ENCODE measurements at regions not wholly inside any gene's neighbourhood (a gene's known extent, or its start where the extent isn't known, plus 50 kb on each side); places are given as distances from the start of the nearest gene placed in this dataset.

DNA sequence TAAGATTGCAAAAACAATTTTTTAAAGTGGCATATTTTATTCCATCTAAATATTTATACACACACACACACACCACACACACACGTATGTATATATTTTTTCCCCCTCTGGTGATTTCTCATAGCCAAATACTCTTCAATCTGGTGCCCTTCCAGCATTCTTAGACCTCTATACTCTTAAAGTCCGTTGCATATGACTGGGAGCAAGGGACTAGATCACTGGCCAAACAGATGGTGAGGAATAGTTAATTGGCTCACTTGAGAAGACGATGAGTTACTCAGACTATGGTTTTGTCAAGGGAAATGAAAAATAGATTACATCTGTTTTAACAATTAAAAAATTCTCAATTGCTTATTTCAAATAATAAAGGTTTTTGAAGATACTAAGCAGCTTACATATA lies 512.5 kb upstream of the LRRTM4 start:
- FAIRE-seq: no peak

DNA sequence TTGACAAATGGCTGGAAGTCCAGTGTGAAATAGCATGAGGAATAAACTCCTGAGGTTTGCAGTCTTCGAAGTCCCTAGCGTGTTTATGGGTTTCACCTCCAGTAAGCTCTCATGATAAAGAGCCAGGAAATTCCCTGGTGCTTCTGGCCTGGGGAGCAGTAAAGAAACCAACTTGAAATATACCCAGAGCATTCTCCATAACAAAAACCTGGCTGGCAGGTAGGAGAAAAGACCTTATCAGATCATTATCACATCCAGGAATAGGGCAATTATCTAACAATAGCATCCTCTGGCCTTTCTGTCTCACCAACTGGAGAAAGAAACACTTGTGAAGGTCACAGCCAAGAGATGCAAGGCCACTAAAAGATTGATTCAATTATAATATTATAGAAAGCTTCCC lies 513.6 kb upstream of the LRRTM4 start:
- FAIRE-seq: no peak

DNA sequence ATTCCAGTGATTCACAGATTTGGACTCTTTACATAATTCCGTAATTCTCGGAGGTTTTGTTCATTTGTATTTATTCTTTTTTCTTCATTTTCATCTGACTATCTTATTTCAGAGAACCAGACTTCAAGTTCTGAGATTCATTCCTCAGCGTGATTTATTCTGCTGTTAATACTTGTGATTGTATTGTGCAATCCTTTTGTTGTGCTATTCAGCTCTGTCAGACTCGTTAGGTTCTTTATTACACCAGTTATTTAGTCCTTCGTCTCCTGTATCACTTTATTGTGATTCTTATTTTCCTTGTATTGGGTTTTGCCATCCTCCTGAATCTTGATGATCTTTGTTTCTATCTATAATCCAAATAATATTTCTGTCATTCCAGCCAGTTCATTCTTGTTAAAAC lies 529.3 kb upstream of the LRRTM4 start:
- FAIRE-seq: no peak

DNA sequence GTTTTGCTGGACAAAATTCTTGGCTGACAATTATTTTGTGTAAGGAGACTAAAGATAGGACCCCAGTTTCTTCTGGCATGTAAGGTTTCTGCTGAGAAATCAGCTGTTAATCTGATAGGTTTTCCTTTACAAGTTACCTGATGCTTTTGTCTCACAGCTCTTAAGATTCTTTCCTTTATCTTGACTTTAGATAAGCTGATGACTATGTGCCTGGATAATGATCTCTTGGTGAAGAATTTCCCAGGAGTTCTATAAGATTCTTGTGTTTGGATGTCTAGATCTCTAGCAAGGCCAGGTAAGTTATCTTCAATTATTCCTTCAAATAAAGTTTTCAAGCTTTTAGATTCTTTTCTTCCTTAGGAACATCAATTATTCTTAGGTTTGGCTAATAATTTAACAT lies 534.8 kb upstream of the LRRTM4 start:
- FAIRE-seq: no peak

DNA sequence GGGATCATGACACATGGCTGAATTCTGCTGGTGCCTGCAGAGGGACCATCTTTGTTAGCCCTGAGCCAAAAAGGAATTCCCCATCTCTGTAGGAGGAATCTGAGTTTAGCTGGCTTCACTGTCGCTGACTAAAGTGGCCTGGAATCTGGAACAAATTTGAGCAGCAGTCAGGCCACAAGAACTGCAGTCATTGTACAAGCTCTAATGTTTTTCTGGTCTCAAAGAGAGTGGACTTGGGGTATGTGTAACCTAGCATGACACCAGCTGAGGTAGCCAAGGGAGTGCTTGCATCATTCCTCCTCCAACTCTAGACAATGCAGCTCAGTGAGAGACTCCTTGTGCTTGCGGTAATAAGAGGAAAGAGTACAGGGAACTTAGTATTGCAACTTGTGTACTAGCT lies 539.1 kb upstream of the LRRTM4 start:
- FAIRE-seq: no peak

DNA sequence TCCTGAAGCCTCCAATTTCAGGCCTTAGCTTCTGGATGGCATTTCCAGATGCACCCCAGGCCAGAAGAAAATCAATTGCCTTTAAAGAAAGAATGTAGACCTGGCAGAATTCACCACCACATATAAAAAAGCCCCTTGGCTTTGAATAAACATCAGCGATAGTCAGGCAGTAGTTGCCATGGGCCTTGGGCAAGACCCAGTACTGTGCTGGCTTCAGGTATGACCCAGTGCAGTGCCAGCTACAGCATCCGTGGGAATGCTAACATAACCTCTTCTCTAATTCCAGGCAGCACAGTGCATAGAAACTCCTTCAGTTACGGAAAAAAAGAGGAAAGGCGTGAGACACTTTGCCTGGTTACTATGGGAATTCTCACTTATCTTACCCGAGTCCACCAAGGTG lies 539.6 kb upstream of the LRRTM4 start:
- no peak for FAIRE-seq

DNA sequence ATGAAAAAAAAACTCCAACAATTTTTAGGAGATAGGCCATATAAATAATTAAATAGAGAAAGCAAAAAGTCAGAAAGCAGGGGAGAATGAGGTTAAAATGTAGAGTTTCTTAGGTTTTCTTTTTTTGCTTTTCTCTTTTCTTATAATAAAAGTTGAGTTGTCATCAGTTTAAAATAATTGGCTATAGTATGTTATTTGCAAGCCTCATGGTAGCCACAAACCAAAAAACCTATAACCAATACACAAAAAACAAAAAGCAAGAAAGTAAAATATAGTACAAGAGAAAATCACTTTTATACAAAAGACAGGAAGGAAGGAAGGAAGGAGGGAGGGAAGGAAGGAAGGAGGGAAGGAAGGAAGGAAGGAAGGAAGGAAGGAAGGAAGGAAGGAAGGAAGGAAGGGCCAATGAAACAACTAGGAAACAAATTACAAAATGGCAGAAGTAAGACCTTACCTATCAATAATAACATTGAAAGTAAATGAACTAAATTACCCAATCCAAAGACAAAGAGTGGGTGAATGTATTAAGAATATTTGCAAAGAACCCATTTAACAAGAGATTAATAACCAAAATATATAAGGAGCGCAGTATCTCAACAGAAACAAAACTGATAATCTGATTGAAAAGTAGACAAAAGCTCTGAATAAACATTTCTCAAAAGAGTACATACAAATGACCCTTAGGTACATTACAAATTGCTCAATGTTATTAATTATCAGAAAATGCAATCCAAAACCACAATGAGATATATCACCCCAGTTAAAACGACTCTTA lies 541.3 kb upstream of the LRRTM4 start:
- FAIRE-seq: no peak

DNA sequence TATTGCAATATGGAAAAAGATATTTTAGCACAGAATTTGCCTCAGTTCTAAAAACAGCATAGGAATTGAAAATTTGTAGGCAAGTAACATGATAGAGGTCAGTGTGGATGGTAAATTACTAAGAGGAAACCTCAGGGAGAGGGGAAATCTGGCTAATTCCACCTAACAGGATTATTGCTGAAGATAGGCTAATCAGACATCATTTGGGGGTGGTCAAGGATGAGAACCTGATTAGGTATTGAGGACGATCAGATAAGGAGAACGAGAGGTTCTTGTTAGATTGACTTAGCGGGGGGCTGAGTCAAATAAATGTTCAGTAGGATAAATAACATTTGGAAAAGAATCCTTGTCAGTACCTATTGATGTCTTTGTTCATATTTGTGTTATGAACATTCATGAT lies 543.2 kb upstream of the LRRTM4 start:
- no peak for FAIRE-seq

DNA sequence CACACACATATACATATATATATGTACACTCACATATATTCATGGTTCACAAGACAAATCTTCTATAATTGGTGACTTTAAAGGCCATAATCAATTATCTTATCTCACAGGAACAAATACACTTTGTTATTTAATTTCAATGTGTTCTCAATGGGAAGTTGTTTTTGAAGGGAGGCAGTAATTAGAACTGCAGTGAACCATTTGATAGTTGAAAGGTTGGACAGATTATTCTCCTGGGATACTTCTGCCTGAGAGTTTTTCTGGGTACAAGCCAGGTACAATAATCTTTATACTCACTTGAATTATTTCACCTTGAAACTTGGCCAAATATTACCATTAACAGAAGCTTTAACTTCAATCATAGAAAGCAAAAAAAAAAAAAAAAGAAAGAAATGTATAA lies 546.6 kb upstream of the LRRTM4 start:
- no peak for FAIRE-seq

DNA sequence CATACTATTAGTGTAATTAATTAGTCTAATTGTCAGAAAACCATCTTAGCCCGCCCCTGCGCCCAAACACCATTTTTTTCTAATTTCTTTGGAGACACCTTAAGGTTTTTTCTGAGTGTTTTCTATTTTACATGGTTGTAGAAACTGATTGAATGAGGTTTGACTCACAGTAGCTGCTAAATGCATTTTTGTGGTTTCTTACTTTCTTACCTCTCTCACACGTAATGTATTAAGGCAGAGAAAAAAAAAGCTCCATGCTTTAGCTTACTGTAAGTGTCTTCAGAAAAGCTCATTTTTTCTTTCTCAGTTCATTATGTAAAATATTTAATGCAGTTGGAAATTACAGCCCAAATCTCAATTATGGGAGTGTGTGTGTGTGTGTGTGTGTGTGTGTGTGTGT lies 548.5 kb upstream of the LRRTM4 start:
- FAIRE-seq: no peak

DNA sequence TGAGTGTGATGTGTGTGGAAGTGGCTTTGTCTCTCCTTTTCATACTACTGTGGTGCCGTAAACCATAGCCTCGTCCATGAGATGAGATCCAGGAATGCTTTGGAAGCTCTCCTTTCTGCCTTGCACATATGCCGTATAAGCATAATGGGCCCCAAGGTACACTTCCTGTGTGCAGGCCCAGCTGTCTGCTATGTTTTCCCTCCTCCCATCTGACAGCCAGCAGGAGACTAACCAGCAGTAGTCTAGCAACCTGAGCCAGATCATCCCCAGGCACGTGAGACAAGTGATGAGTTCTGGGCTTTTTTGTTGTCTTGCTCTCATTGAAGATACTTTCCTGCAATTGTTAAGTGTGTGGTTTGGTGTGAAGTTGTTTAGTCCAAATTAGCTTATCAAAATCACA lies 555.5 kb upstream of the LRRTM4 start:
- no peak for FAIRE-seq

DNA sequence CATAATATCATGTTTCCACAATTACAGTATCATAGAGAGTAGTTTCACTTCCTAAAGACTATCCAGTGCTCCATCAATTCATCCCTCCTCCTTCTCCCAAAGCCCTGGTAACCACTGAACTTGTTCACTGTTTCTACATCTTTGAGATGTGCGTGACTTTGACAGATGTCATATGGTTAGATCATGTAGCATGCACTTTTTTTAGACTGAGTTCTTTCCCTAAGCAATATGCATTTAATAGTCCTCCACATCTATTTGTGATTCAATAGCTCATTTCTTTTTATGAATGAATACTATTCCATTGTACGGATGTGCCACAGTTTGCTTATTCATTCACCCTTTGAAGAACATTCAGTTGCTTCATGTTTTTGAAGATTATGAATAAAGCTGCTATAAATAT lies 560.4 kb upstream of the LRRTM4 start:
- no peak for FAIRE-seq

DNA sequence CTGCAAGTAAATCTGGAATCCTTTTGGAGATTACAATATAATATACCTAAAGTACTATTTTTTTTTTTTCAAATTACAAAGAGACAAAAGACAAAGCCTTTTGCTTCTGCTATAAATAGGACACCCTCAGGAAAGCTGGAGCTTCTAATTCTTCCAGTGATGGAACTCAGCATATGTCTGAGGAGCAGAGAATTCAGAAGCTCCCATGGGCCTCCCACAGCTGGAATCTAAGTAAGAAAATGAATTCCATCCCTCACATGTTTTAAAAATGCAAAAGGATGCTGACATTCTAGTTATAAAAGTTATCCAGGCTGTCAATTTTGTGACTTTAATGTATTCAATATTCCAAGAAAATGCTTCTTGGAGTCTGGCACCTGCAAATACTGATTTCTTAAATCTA lies 571.3 kb upstream of the LRRTM4 start:
- no peak for FAIRE-seq

DNA sequence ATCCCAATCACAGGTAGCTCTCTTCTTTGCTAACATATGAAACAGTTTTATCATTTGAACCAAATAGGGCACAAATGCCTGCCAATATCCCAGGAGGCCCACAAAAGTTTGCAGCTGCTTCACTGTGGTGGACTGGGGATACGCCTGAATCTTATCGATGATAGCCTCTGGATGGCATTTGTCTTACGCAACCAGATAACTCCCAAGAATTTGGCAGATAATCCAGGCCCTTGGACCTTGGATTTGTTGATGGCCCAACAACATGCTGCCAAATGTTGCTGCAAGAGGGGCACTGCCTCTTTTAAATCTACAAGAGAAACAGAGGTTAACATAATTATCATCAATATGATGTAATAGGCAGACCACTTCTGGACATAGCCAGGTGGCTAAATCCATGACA lies 587.1 kb upstream of the LRRTM4 start:
- no peak for FAIRE-seq

DNA sequence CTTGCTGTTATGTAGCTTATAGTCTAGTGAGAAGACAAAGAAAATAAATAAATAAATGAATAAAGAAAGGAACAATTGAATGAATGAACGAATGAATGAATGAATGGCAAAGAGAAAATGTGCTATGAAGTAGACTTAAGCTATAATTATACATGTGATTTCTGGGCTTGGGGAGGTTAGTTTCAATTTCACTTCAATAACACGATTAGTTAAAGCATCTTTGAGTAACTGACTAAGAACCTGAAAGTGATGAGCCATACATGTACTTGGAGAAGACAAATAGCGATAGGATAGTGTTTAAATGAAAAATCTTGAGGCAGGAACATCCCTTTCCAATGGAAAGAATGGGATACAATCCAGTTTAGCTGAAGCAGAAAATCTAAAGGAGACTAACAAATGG lies 593.1 kb upstream of the LRRTM4 start:
- FAIRE-seq: no peak

DNA sequence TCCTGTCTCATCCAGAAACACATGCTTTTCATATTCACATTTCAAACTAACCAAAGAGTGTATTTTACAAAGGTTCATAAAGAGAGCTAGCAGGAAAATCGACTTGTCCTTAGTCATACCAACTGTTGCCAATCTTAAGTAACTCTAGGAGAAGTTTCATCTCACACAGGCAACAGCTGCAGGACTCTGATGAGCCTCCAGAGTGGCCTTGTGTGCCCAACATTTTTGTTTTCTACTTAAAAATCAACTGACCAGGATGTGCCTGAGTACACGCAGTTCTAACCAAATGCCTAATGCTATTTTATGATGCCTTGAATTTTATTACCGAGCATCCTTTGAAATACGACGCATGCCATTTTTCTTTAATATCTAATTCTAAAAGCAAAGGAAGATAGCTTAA lies 595.9 kb upstream of the LRRTM4 start:
- FAIRE-seq: no peak

DNA sequence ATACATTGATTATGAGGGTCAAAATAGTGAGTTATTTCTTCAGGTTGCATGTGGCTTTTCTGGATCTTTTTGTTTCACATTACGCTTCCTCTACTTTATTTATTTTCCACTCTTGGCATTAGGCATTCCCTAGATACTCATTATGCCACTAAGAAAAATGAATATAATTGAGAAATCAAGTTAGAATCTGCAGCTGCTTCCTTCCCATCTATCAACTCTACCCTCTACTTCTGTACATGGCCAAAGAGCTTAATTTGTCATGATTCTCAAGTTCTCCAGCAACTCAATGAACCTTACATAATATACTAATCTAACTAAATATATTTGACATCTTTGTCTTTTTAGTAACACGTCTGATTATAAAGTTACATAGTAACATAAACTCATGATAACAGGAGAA lies 598.1 kb upstream of the LRRTM4 start:
- FAIRE-seq: no peak

DNA sequence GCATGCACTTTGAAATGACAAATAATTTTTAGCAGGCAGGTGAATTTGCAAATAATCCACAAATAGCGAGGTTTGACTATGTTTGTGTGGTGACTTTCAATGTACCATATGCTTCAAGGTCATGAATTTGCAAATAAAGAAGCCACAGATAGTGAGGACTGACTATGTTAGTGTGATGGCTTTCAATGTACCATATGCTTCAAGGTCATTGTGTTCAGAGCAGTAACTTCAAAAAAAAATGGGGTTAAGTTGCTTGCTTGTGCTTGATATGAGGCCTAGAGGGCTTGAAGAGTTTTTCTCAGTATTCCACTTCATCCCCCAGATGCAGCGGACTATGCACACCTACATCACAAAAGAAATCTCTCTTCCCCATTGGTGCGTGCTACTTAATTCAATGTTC lies 602.9 kb upstream of the LRRTM4 start:
- FAIRE-seq: no peak

DNA sequence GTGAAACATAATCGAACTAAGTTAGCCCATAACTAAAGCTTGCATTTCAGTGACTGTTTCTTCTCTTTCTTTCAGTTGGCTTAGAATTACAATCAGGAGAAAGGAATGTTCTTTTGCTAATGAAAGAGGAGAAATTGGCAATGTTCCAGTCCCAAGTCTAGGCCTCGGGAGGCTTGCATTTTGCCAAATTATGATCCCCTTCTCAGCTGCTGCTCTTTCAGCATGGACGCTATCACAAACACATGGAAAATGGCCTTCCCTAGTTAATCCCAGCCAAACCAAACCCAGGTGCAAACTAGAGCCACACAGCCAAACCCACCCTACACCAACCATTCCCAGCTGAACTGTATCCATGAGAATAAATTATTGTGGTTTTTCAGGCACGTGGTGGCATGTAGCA lies 605.2 kb upstream of the LRRTM4 start:
- no peak for FAIRE-seq

DNA sequence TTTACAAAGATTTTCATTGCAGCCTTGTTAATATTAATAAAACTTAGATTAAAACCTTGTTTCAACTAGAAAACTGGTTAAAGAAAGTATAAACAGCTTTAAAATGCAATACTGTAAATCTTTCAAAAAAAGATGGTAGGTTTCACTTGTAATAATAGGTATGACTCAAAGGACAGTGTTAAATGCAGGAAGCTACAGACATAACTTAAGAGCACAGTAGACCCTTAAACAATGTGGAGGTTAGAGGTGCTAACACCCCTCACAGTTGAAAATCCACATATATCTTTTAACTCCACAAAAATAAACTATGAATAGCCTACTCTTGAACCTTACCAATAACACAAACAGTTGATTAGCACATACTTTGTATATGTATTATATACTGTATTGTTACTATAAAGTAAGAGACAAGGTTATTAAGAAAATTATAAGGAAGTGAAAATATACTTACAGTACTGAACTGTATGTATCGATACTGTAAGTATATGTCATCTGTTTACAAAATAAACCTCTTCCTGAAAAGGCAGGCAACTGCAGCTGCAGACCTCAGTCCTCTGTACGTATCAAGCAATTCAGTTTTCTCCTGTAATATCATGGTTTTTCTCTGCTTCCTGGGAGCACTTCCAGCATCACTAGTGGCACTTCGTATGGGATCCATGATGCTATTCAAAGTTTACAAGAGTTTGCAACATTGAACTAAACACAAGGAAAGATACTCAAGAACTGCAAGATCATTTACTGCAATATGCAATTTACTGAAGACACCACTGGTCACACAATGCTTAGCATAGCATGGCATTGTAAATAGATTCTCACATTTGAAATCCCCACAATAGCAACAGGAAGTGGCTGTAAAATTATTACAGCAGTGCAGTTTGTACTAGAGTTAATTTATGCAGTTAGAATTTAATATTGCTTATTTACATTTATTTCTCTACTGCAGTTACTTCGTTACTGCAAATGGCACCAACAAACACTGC lies 610.5 kb upstream of the LRRTM4 start:
- FAIRE-seq: no peak

DNA sequence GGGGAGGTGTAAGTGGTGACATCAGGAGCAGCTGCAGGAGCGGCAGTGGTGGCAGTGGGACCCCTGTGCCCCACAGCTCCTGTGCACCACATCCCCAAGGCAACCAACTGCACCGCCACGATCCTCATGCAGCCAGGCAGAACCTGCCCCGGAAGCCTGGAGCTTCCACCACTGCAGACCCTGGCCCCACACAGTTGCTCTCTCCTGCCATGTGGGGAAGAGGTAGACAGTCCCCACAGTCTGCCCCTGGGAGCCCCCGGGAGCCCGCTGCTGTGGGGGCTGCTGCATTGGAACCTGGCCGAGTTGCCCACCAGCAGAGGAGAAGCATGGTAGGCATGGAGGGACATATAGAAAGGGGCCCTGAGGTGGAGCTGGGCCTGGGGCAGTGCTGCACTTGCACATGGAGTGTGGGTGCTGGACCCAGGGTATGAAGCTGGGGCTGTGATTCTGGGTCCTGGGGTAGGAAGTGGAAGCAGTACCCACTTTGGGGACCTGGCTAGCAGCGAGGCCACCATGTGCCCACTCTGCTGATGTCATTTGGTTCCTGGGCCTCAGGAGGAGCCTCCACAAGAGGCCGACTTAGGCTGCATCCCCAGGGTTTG lies 623.3 kb upstream of the LRRTM4 start:
- FAIRE-seq: no peak

DNA sequence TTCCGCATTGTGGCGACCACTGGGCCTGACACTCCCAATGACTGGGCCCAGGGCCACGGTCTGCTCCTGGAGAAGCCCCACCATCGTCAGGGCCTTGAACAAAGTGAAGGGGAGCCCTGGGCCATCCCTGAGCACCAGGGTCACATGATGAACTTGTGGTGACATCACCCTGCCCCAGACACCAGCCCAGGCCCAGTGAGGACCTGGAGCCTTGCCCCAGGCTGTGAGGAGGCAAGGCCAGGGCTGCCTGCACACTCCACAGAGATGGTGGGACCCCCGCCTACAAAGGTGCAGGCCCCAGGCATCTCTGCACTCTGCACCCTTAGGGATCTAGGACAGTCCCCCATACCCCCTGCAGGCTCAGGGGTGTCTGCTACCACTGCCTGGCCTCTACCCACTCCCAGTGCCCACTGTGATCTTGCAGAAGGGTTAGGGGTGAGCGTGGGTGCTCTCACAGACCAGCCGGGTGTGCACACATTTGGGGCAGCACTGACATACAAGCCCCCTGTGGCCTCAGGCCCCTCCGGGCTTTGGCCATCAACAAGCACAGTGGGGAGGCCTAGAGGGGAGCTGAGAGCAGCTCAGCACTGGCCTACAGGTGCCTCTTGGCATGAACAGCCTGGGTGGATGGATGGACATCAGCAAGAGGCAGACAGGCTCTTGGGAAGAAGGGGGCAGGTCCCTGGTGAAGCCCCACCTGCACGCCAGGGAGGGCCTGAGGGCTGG lies 624.0 kb upstream of the LRRTM4 start:
- FAIRE-seq: no peak

DNA sequence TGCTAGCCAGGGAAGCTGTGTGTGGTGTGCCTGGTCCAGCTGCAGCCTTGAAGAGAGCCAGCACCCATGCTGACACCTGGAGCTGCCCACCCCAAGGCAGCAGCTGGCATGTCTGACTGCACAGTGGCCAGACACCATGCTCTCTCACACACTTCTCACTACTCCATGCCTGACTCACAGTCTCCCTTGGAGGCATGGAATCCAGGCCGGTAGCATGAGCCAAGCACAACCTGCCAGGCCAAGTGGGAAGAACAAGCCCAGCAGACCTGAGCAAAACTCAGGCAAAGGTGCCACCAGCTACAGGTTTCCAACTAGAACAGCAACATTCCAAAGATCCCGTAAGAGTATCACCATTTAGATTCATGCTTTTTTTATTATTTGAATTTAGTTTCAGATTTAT lies 625.3 kb upstream of the LRRTM4 start:
- FAIRE-seq: no peak

All from colon (tissue), 2 donors.